Left cardiac atrium (tissue), 4 donors: ENCODE measurements at regions not wholly inside any gene's neighbourhood (a gene's known extent, or its start where the extent isn't known, plus 50 kb on each side); places are given as distances from the start of the nearest gene placed in this dataset.
A peak's percentile ranks its signal among the peaks of the same experiment; 100 is the strongest.
"Not testable (repeated sequence)": the region's sequence is repeated elsewhere in the genome, so short reads cannot be mapped to it uniquely, and the experiment has no call there.

Experiments
- ATAC-seq, 2 donors: fragments of 200-7000 bp; cut with Tn5 transposase; one replicate each; pipeline ENCODE4 v1.9.1; 2020; ENCODE audit warnings: mild to moderate bottlenecking in 2 of 2, moderate library complexity in 2 of 2
- DNase-seq: peaks from one replicate; pipeline ENCODE4 v3.0.0-alpha.2; 2020
- intact Hi-C, 2 donors: fragments of 100-400 bp; cut with DNase I; formaldehyde crosslinking; loops; one replicate each; pipeline versions ENCODE4 v1.14.1 to v1.15.1; 2022 to 2023
- donor health status: DM: no; HTN: yes; CAD: no.
- donor health status: DM: no; HTN: yes; CAD: no; lungs with severe emphysema.
- donor health status: DM: yes; HTN: yes; CAD: no.
- donor health status: Dilated cardiomyopathy.

- intact Hi-C loops, result loop anchor here in 1 of 2 donors (10.0 kb wide), 1 partner anchor 241 kb away; no protein-coding TSS in a partner anchor
- DNase-seq (no peak), ATAC-seq (no peak)
Observed at GRCh38 chr12:105665366-105665765, 334.9 kb downstream of the C12orf75 start.

GRCh38 chr12:105667973-105668743 lies 337.7 kb downstream of the C12orf75 start:
- intact Hi-C loops, result loop anchor here in 1 of 2 donors (10.0 kb wide), 1 partner anchor 243 kb away; no protein-coding TSS in a partner anchor
- DNase-seq, result no peak
- ATAC-seq, result no peak

- ATAC-seq, result no peak
- no peak for DNase-seq
- intact Hi-C loops, result no loop called here
Observed at GRCh38 chr12:105670672-105671071, 340.2 kb downstream of the C12orf75 start.

- no peak for ATAC-seq
- intact Hi-C loops, result no loop called here
- no peak for DNase-seq
Observed at GRCh38 chr12:105671720-105672119, 341.2 kb downstream of the C12orf75 start.

GRCh38 chr12:105672121-105672975 lies 341.9 kb downstream of the C12orf75 start:
- intact Hi-C loops, result no loop called here
- ATAC-seq, result peak; percentile 87 to 91
- DNase-seq, result peak; percentile 92

DNA sequence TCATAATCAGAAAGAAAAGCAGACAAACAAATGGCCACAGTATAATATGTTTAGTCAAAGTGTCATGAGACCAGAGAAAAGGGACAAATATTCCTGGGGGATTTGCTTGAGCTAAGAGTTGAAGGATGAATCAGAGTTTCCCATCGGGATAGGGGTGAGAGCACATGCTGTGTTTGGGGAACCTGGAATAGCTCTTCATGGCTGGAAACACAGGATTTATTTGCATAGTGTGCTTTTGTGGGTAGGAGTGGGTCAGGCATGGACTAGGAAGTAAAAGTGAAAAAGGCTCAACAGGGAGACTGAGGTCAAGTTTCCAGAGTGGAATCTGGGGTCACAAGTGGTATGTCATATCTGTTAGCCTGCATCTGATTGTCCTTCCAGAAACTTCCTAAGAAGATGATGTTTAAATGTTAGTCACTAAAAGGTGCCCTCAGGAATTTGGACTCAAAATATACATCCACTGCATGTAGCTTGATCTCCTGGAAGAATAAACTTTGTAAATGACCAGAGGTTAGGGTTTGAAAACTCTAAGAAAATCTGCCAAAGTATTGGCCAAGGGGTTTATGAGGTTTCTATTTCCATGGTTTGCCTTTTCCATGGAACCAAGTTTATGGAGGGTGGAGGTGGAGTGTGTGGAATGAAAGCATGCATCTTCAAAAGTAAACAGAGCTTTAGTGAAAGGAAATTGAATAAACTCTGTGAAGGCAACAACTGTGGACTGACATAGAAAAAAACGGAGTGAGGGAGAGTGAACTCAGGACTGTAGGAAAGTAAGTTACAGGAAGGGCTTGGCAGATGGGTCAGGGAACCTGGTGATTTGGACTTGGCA lies 344.6 kb downstream of the C12orf75 start:
- ATAC-seq, result no peak
- no peak for DNase-seq

GRCh38 chr12:105676694-105677093 lies 346.2 kb downstream of the C12orf75 start:
- intact Hi-C loops, result no loop called here
- ATAC-seq, result peak in 1 of 2 donors; percentile 73
- DNase-seq, result peak; percentile 58

More for the DNA sequence above, 344.6 kb downstream of the C12orf75 start:
- intact Hi-C loops, result no loop called here

DNA sequence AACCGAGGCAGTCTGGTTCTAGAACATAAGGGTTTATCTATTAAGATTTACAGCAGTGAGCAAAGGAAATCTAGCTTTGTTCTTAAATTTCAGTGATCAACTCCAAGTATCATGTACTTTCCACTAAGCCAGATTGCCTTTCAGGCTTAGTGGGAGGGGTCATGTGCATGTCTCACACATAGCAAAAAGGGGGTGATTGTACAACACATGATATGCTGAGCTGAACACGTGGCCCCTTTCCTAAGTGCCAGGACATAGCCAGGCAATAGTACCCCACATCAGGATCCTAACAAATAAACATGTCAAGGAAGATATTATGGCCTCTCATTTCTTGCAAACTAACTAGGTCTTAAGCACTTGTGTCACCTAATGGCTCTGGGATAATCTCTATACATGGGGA lies 347.2 kb downstream of the C12orf75 start:
- DNase-seq (no peak), ATAC-seq (no peak)
- intact Hi-C loops, result no loop called here

- intact Hi-C loops, result no loop called here
- DNase-seq, result no peak
- no peak for ATAC-seq
Observed at GRCh38 chr12:105679982-105680381, 349.5 kb downstream of the C12orf75 start.

- no peak for ATAC-seq
- intact Hi-C loops, result no loop called here
- DNase-seq, result no peak
Observed at GRCh38 chr12:105681341-105681740, 350.9 kb downstream of the C12orf75 start.

DNA sequence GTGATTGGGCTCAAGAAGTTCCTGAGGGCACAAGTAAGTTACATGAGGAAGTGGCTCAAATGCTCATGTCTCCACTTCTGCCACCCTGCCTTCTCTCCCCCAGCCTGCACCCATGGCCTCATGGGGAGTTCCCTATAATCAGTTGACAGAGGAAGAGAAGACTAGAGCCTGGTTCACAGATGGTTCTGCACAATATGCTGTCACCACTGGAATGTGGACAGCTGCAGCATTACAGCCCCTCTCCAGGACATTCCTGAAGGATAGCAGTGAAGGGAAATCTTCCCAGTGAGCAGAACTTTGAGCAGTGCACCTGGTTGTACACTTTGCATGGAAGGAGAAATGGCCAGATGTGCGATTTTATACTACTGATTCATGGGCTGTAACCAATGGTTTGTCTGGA lies 352.3 kb downstream of the C12orf75 start:
- ATAC-seq, DNase-seq, intact Hi-C loops: not testable (repeated sequence)

GRCh38 chr12:105683836-105684235 lies 353.3 kb downstream of the C12orf75 start:
- intact Hi-C loops, ATAC-seq, DNase-seq: not testable (repeated sequence)

- ATAC-seq, result no peak
- intact Hi-C loops, result no loop called here
Observed at GRCh38 chr12:105698075-105698474, 367.6 kb downstream of the C12orf75 start.

GRCh38 chr12:105699209-105699608 lies 368.7 kb downstream of the C12orf75 start:
- ATAC-seq (no peak), DNase-seq (no peak)
- intact Hi-C loops, result no loop called here

More at GRCh38 chr12:105698075-105698474, 367.6 kb downstream of the C12orf75 start:
- no peak for DNase-seq

DNA sequence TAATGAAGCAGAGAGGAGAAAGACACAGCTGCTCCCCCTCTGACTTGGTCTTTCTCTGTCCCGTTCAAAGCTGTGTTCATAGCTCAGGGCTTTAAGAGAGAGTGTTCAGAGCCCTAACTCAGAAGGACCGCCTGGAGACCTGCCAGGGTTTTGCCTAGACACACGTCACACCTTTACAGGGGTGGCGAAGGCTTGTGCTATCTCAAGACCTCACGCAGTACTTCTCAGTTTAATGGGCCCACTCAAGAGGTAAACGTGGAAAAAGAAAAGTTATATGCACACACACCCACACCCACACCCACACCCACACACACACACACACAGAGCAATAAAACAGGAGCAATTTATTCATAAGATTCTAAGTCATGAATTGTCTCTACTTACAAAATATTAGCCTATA lies 374.3 kb downstream of the C12orf75 start:
- DNase-seq, result no peak
- intact Hi-C loops, result loop anchor here (2.0 to 10.0 kb wide), 3 partner anchors 430 to 510 kb away; partner anchors contain the start of gene NUAK1 (in 2 of the 2)
- ATAC-seq, result no peak

DNA sequence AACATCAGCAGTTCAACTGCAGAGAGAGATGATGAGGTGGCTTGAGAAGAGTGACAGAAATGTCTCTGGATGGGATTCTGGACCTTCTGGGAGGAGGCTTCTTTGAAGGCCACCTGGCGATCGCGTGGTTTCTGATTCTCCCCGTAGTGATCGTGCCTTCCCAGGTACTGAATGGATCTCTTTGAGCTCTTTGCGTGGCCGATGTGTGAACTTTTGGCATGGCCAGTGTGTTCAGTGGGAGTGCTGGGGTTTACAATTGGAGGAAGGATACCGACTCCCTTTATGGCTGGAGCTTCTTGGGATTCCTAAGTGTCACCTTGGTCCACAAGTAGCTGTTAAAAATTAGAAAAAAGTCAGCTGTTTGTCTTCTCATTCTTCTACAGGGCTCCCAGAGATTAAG lies 374.7 kb downstream of the C12orf75 start:
- DNase-seq, result no peak
- intact Hi-C loops, result loop anchor here (2.0 to 10.0 kb wide), 3 partner anchors 430 to 510 kb away; partner anchors contain the start of gene NUAK1 (in 2 of the 2)
- ATAC-seq, result peak in 1 of 2 donors; percentile 6

DNA sequence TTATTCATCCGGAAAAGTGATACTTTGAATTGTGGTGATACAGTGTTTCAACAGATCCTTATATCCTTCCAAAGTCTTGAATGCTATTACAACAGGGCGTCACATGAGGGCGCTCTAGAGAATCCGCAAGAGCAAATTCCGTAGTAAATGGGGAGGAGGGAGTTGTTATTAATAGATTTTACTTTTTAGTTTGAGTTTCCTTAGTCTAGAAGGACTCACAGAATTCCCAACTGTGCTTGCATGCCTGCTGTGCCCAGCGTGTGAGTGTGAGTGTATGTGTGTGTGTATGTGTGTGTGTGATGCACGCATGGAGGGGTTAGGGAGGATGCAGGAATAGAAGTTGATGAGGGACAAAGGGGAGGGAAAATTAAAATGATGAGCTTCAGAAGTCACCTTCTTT lies 375.3 kb downstream of the C12orf75 start:
- DNase-seq (peak; percentile 56), ATAC-seq (peak; percentile 53 to 66)
- intact Hi-C loops, result loop anchor here (2.0 to 10.0 kb wide), 3 partner anchors 429 to 509 kb away; partner anchors contain the start of gene NUAK1 (in 2 of the 2)

- intact Hi-C loops, result loop anchor here (10.0 kb wide), 2 partner anchors 428 to 508 kb away; partner anchors contain the start of gene NUAK1 (in 1 of the 2)
- DNase-seq (no peak), ATAC-seq (peak in 1 of 2 donors; percentile 65)
Observed at GRCh38 chr12:105706321-105706972, 376.0 kb downstream of the C12orf75 start.
